Retinal pigment epithelial cell (primary cell): ENCODE measurements at regions not wholly inside any gene's neighbourhood (a gene's known extent, or its start where the extent isn't known, plus 50 kb on each side); places are given as distances from the start of the nearest gene placed in this dataset.
A peak's percentile ranks its signal among the peaks of the same experiment; 100 is the strongest.

Source experiments
- DNase-seq: peaks from one replicate; pipeline ENCODE4 v3.0.0-alpha.2; 2010; ENCODE audit warnings: low read depth
- H3K4me3 ChIP-seq: 2 replicates; pipeline ENCODE4 v1.5.1; 2011; ENCODE audit warnings: mild to moderate bottlenecking, low read length, control low read depth, moderate library complexity
- TF ChIP-seq, protein P1 (sequence below): conservative IDR thresholded peaks from 2 replicates; pipeline ENCODE4 v1.5.1; 2011; ENCODE audit warnings: low read depth, low read length, control low read depth, inconsistent platforms

DNA sequence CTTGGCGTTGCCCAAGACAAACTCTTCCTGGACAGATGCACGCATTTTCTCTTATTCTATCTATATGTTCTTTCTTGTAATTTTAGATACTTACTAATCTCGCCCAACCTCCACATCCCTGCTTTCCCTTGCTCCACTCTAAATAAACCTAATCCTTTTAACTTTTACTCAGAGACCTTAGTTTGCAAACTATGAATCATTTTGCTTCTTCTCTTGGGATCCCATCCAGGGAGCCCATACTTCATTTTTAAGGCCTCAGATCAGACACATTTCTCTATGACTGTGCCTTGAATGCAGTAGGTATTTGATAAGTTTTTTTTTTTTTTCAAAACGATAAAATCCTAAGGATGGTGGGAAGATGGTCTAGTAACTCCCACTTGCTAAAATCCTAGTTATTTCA is 353.8 kb upstream of the HAND2 start:
- H3K4me3 ChIP-seq: no peak overlapping the region
- DNase-seq: no peak
- TF ChIP-seq, protein P1, sequence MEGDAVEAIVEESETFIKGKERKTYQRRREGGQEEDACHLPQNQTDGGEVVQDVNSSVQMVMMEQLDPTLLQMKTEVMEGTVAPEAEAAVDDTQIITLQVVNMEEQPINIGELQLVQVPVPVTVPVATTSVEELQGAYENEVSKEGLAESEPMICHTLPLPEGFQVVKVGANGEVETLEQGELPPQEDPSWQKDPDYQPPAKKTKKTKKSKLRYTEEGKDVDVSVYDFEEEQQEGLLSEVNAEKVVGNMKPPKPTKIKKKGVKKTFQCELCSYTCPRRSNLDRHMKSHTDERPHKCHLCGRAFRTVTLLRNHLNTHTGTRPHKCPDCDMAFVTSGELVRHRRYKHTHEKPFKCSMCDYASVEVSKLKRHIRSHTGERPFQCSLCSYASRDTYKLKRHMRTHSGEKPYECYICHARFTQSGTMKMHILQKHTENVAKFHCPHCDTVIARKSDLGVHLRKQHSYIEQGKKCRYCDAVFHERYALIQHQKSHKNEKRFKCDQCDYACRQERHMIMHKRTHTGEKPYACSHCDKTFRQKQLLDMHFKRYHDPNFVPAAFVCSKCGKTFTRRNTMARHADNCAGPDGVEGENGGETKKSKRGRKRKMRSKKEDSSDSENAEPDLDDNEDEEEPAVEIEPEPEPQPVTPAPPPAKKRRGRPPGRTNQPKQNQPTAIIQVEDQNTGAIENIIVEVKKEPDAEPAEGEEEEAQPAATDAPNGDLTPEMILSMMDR: no peak

GRCh38 chr4:173880897-173881296 is 350.9 kb upstream of the HAND2 start:
- no peak for DNase-seq
- H3K4me3 ChIP-seq: no peak overlapping the region
- TF ChIP-seq, protein P1: no peak

GRCh38 chr4:173879509-173879908 is 349.5 kb upstream of the HAND2 start:
- no peak overlapping the region for H3K4me3 ChIP-seq
- DNase-seq: no peak
- TF ChIP-seq, protein P1: no peak

- TF ChIP-seq, protein P1: no peak
- H3K4me3 ChIP-seq: no peak overlapping the region
- peak; percentile 39 for DNase-seq
Measured at GRCh38 chr4:173878701-173879100, 348.7 kb upstream of the HAND2 start.

GRCh38 chr4:173871643-173872042 is 341.6 kb upstream of the HAND2 start:
- no peak overlapping the region for H3K4me3 ChIP-seq
- no peak for DNase-seq
- TF ChIP-seq, protein P1: no peak

- no peak for DNase-seq
- H3K4me3 ChIP-seq: no peak overlapping the region
- TF ChIP-seq, protein P1: no peak
Measured at GRCh38 chr4:173866322-173867026, 336.4 kb upstream of the HAND2 start.

GRCh38 chr4:173862754-173863153 is 332.7 kb upstream of the HAND2 start:
- TF ChIP-seq, protein P1: no peak
- DNase-seq: no peak
- H3K4me3 ChIP-seq: no peak overlapping the region
